ENCODE measurements at regions not wholly inside any gene's neighbourhood (a gene's known extent, or its start where the extent isn't known, plus 50 kb on each side); places are given as distances from the start of the nearest gene placed in this dataset.

DNA sequence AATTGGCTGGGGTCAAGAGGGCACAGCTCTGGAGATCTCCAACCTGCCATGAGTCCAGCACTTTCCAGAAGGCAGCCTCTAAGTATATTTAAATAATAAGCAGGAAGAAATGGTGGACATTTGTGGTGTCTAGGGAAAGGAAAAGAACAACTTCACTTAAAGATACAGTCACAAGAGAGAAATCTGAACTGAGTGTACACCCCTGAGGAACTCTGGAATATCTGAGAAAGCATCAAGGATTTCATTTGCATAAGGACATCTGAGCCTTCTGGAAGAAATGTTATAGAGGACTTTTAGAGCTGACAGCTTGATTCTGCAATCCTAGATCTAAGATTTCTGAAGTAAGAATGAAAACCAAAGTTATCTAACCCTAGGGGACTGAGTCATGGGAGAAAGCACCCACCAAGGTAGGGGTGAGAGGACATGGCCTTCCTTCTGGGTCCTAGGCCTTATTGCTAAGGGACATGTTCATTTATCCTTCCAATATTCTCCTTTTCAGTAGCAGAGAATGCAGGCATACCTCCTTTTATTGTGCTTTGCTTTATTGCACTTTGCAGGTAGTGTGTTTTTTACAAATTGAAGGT lies 253.4 kb upstream of the SLC24A2 start:
- TF ChIP-seq POLR2AphosphoS5 (IDR thresholded peaks at IDR 0.05; ENCODE audit: low read depth, low read length) (no peak), ASH2L (IDR thresholded peaks at IDR 0.05; ENCODE audit: low read length) (no peak), EZH2 (IDR thresholded peaks at IDR 0.05; ENCODE audit: low read depth, low read length, severe bottlenecking) (no peak), GTF2F1 (IDR thresholded peaks at IDR 0.05; ENCODE audit: borderline replicate concordance, low read depth, low read length) (no peak), SP1 (IDR thresholded peaks at IDR 0.05; ENCODE audit: low read depth, low read length) (no peak), BRCA1 (IDR thresholded peaks at IDR 0.05; ENCODE audit: low read depth, low read length) (no peak), EP300 (IDR thresholded peaks at IDR 0.05; ENCODE audit: borderline replicate concordance in 1 of 2, low read depth in 2 of 2, low read length in 2 of 2) (no peak), POLR2A (IDR thresholded peaks at IDR 0.05; ENCODE audit: control extremely low read depth in 1 of 2, low read depth in 2 of 2, low read length in 2 of 2) (no peak), CEBPB (IDR thresholded peaks at IDR 0.05; ENCODE audit: low read depth, low read length) (no peak), JUND (IDR thresholded peaks at IDR 0.05; ENCODE audit: low read length) (no peak)
- TF ChIP-seq, protein P1, sequence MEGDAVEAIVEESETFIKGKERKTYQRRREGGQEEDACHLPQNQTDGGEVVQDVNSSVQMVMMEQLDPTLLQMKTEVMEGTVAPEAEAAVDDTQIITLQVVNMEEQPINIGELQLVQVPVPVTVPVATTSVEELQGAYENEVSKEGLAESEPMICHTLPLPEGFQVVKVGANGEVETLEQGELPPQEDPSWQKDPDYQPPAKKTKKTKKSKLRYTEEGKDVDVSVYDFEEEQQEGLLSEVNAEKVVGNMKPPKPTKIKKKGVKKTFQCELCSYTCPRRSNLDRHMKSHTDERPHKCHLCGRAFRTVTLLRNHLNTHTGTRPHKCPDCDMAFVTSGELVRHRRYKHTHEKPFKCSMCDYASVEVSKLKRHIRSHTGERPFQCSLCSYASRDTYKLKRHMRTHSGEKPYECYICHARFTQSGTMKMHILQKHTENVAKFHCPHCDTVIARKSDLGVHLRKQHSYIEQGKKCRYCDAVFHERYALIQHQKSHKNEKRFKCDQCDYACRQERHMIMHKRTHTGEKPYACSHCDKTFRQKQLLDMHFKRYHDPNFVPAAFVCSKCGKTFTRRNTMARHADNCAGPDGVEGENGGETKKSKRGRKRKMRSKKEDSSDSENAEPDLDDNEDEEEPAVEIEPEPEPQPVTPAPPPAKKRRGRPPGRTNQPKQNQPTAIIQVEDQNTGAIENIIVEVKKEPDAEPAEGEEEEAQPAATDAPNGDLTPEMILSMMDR (IDR thresholded peaks at IDR 0.05; ENCODE audit: control extremely low read depth in 1 of 3, insufficient read depth in 1 of 3, low read depth in 1 of 3, low read length in 3 of 3), result no peak
- TF ChIP-seq, protein P2, sequence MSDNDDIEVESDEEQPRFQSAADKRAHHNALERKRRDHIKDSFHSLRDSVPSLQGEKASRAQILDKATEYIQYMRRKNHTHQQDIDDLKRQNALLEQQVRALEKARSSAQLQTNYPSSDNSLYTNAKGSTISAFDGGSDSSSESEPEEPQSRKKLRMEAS (IDR thresholded peaks at IDR 0.05), result no peak

Data from H1 (cell line).